ENCODE measurements at regions not wholly inside any gene's neighbourhood (a gene's known extent, or its start where the extent isn't known, plus 50 kb on each side); places are given as distances from the start of the nearest gene placed in this dataset.

GRCh38 chr2:118524911-118525310, 322.5 kb downstream of the EN1 start:
- TF ChIP-seq CTCF (IDR thresholded peaks at IDR 0.05) (no peak), EP300 (IDR thresholded peaks at IDR 0.05) (no peak), POLR2A (IDR thresholded peaks at IDR 0.05) (no peak)

All from ovary (tissue), 3 donors.